ENCODE measurements at regions not wholly inside any gene's neighbourhood (a gene's known extent, or its start where the extent isn't known, plus 50 kb on each side); places are given as distances from the start of the nearest gene placed in this dataset.

DNA sequence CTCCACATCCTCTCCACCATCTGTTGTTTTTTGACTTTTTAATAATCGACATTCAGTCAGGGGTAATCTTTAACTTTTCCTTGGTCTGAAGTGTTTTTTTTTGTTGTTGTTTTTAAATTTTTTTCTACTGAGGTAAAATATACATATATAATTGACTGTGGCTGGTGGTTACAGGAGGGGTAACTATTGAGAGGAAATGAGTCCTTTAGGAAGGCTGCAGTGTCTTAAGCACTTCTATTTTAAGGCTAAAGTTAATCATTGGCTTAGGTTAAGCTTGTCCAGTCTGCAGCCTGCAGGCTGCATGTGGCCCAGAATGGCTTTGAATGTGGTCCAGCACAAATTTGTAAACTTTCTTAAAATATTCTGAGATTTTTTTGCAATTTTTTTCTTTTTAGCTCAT lies 172.5 kb downstream of the CTH start:
- no peak for TF ChIP-seq JUNB (IDR thresholded peaks at IDR 0.05)
- no peak for TF ChIP-seq MXI1 (IDR thresholded peaks at IDR 0.05; ENCODE audit: low read depth, low read length)
- TF ChIP-seq, protein P1, sequence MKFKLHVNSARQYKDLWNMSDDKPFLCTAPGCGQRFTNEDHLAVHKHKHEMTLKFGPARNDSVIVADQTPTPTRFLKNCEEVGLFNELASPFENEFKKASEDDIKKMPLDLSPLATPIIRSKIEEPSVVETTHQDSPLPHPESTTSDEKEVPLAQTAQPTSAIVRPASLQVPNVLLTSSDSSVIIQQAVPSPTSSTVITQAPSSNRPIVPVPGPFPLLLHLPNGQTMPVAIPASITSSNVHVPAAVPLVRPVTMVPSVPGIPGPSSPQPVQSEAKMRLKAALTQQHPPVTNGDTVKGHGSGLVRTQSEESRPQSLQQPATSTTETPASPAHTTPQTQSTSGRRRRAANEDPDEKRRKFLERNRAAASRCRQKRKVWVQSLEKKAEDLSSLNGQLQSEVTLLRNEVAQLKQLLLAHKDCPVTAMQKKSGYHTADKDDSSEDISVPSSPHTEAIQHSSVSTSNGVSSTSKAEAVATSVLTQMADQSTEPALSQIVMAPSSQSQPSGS (IDR thresholded peaks at IDR 0.05; ENCODE audit: low read length): no peak
- TF ChIP-seq, protein P2, sequence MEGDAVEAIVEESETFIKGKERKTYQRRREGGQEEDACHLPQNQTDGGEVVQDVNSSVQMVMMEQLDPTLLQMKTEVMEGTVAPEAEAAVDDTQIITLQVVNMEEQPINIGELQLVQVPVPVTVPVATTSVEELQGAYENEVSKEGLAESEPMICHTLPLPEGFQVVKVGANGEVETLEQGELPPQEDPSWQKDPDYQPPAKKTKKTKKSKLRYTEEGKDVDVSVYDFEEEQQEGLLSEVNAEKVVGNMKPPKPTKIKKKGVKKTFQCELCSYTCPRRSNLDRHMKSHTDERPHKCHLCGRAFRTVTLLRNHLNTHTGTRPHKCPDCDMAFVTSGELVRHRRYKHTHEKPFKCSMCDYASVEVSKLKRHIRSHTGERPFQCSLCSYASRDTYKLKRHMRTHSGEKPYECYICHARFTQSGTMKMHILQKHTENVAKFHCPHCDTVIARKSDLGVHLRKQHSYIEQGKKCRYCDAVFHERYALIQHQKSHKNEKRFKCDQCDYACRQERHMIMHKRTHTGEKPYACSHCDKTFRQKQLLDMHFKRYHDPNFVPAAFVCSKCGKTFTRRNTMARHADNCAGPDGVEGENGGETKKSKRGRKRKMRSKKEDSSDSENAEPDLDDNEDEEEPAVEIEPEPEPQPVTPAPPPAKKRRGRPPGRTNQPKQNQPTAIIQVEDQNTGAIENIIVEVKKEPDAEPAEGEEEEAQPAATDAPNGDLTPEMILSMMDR (IDR thresholded peaks at IDR 0.05 in 2 of 3, conservative IDR thresholded peaks at IDR 0.05 in 1 of 3; ENCODE audit: control insufficient read depth in 2 of 3, extremely low read depth in 1 of 3, insufficient read depth in 1 of 3, low read depth in 3 of 3, low read length in 3 of 3): no peak
- TF ChIP-seq EZH2 (IDR thresholded peaks at IDR 0.05; ENCODE audit: borderline replicate concordance, control insufficient read depth, low read depth, low read length): no peak
- TF ChIP-seq POLR2AphosphoS5 (IDR thresholded peaks at IDR 0.05; ENCODE audit: low read length): no peak
- TF ChIP-seq PAX8 (IDR thresholded peaks at IDR 0.05): no peak
- no peak for TF ChIP-seq BHLHE40 (IDR thresholded peaks at IDR 0.05; ENCODE audit: borderline replicate concordance in 1 of 2, low read depth in 2 of 2, low read length in 1 of 2)
- no peak for TF ChIP-seq NFYB (IDR thresholded peaks at IDR 0.05; ENCODE audit: insufficient read depth, low read depth, low read length)
- TF ChIP-seq, protein P3, sequence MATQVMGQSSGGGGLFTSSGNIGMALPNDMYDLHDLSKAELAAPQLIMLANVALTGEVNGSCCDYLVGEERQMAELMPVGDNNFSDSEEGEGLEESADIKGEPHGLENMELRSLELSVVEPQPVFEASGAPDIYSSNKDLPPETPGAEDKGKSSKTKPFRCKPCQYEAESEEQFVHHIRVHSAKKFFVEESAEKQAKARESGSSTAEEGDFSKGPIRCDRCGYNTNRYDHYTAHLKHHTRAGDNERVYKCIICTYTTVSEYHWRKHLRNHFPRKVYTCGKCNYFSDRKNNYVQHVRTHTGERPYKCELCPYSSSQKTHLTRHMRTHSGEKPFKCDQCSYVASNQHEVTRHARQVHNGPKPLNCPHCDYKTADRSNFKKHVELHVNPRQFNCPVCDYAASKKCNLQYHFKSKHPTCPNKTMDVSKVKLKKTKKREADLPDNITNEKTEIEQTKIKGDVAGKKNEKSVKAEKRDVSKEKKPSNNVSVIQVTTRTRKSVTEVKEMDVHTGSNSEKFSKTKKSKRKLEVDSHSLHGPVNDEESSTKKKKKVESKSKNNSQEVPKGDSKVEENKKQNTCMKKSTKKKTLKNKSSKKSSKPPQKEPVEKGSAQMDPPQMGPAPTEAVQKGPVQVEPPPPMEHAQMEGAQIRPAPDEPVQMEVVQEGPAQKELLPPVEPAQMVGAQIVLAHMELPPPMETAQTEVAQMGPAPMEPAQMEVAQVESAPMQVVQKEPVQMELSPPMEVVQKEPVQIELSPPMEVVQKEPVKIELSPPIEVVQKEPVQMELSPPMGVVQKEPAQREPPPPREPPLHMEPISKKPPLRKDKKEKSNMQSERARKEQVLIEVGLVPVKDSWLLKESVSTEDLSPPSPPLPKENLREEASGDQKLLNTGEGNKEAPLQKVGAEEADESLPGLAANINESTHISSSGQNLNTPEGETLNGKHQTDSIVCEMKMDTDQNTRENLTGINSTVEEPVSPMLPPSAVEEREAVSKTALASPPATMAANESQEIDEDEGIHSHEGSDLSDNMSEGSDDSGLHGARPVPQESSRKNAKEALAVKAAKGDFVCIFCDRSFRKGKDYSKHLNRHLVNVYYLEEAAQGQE (IDR thresholded peaks at IDR 0.05; ENCODE audit: low read depth, low read length): no peak
- TF ChIP-seq NR2C1 (IDR thresholded peaks at IDR 0.05): no peak

All from GM12878 (cell line).